Gastroesophageal sphincter (tissue), 4 donors: ENCODE measurements at regions not wholly inside any gene's neighbourhood (a gene's known extent, or its start where the extent isn't known, plus 50 kb on each side); places are given as distances from the start of the nearest gene placed in this dataset.
"Not testable (repeated sequence)": the region's sequence is repeated elsewhere in the genome, so short reads cannot be mapped to it uniquely, and the experiment has no call there.

Experiments
- ATAC-seq: fragments of 150-250 bp; one replicate; pipeline ENCODE4 v1.9.1; 2016; ENCODE audit warnings: mild to moderate bottlenecking, moderate library complexity
- H3K27ac ChIP-seq, 4 donors: fragments of 200-600 bp; sonication (generic) in 3 of 4; 1 replicate in 3 of 4; 2 replicates in 1 of 4; pipeline ENCODE4 v1.5.1; 2016 to 2019
- H3K27me3 ChIP-seq: fragments of 200-600 bp; sonication (generic); one replicate; pipeline ENCODE4 v1.5.1; 2019
- H3K36me3 ChIP-seq, 2 donors: fragments of 200-600 bp; sonication (generic); one replicate each; pipeline ENCODE4 v1.5.1; 2019; ENCODE audit warnings: control low read depth in 1 of 2
- H3K4me1 ChIP-seq, 3 donors: fragments of 200-600 bp; sonication (generic); 1 replicate in 2 of 3; 2 replicates in 1 of 3; pipeline ENCODE4 v1.5.1; 2016 to 2019; ENCODE audit warnings: control low read depth in 2 of 3
- H3K4me3 ChIP-seq, 2 donors: fragments of 200-600 bp; sonication (generic); one replicate each; pipeline ENCODE4 v1.5.1; 2019; ENCODE audit warnings: mild to moderate bottlenecking in 1 of 2, moderate library complexity in 1 of 2
- H3K9me3 ChIP-seq, 3 donors: fragments of 200-600 bp; sonication (generic); one replicate each; pipeline ENCODE4 v1.5.1; 2017 to 2019; ENCODE audit warnings: control low read depth in 2 of 3
- CTCF ChIP-seq, 4 experiments: fragments of 200-600 bp in 2 of 4; fragments of 450-650 bp in 2 of 4; sonication (generic) in 1 of 4; IDR thresholded peaks; one replicate each; pipeline ENCODE4 v1.5.1; 2017 to 2019; ENCODE audit warnings: antibody characterized with exemption in 4 of 4, mild to moderate bottlenecking in 2 of 4, moderate library complexity in 2 of 4
- EP300 ChIP-seq: sonication (generic); formaldehyde crosslinking; IDR thresholded peaks from one replicate; pipeline ENCODE4 v1.6.1; 2017; ENCODE audit warnings: antibody characterized with exemption, mild to moderate bottlenecking
- POLR2A ChIP-seq, 2 donors: fragments of 450-650 bp; IDR thresholded peaks; one replicate each; pipeline ENCODE4 v1.6.1; 2017; ENCODE audit warnings: antibody characterized with exemption in 2 of 2, mild to moderate bottlenecking in 2 of 2, moderate library complexity in 1 of 2
- POLR2AphosphoS5 ChIP-seq: sonication (generic); formaldehyde crosslinking; IDR thresholded peaks from one replicate; pipeline ENCODE4 v1.6.1; 2017; ENCODE audit warnings: antibody characterized with exemption
- WGBS, 2 donors: methylation state at CpG; one replicate each; pipeline ENCODE4 v1.1.5; 2018; ENCODE audit warnings: low coverage in 1 of 2; 5-methylcytosine and 5-hydroxymethylcytosine counted together

- Histone ChIP-seq H3K27ac (no peak overlapping the region), H3K27me3 (peaks cover 24% of the 10 kb centered on the region), H3K9me3 (peaks cover 0 to 24% (median 0%) of the 10 kb centered on the region in 3 donors), H3K4me3 (no peak overlapping the region), H3K36me3 (no peaks in the 10 kb centered on the region), H3K4me1 (no peaks in the 10 kb centered on the region)
- no peak for TF ChIP-seq CTCF (IDR thresholded peaks at IDR 0.05)
- no peak for TF ChIP-seq POLR2A (IDR thresholded peaks at IDR 0.05)
- no peak for TF ChIP-seq EP300
- no peak for TF ChIP-seq POLR2AphosphoS5
- ATAC-seq: no peak
- 17 to 31% methylated on average over 2 to 4 of the region's 5 CpGs for WGBS, 2 donors
These were observed 84.0 kb upstream of the TMEM132D start for GRCh38 chr12:129987841-129988240.

- no peak overlapping the region for H3K27ac ChIP-seq
- no peak for ATAC-seq
- TF ChIP-seq POLR2A (IDR thresholded peaks at IDR 0.05): no peak
- no peak for TF ChIP-seq POLR2AphosphoS5
- no peak for TF ChIP-seq CTCF (IDR thresholded peaks at IDR 0.05)
- TF ChIP-seq EP300: no peak
- H3K36me3 ChIP-seq: no peaks in the 10 kb centered on the region
- peaks cover 19% of the 10 kb centered on the region for H3K27me3 ChIP-seq
- H3K9me3 ChIP-seq: no peaks in the 10 kb centered on the region
- H3K4me1 ChIP-seq: no peaks in the 10 kb centered on the region
- WGBS, 2 donors: 86 to 91% methylated on average over 8 of the region's 8 CpGs
- H3K4me3 ChIP-seq: no peak overlapping the region
These were observed 90.8 kb upstream of the TMEM132D start for GRCh38 chr12:129994634-129995033.

GRCh38 chr12:129997239-129997638, 93.4 kb upstream of the TMEM132D start:
- ATAC-seq: no peak
- 29 to 54% methylated on average over 3 to 4 of the region's 5 CpGs for WGBS, 2 donors

GRCh38 chr12:130004310-130004877, 100.6 kb upstream of the TMEM132D start:
- H3K36me3 ChIP-seq, H3K9me3 ChIP-seq, H3K27ac ChIP-seq, ATAC-seq, H3K4me3 ChIP-seq, H3K4me1 ChIP-seq: not testable (repeated sequence)
- peaks cover 33% of the 10 kb centered on the region for H3K27me3 ChIP-seq
- 83 to 91% methylated on average over 3 of the region's 4 CpGs for WGBS, 2 donors

More at GRCh38 chr12:129997239-129997638, 93.4 kb upstream of the TMEM132D start:
- no peaks in the 10 kb centered on the region for H3K36me3 ChIP-seq
- H3K9me3 ChIP-seq: no peaks in the 10 kb centered on the region
- H3K27me3 ChIP-seq: peaks cover 19% of the 10 kb centered on the region
- H3K4me1 ChIP-seq: no peaks in the 10 kb centered on the region
- H3K27ac ChIP-seq: no peak overlapping the region
- no peak for TF ChIP-seq CTCF (IDR thresholded peaks at IDR 0.05)
- no peak for TF ChIP-seq POLR2A (IDR thresholded peaks at IDR 0.05)
- TF ChIP-seq EP300: no peak
- no peak for TF ChIP-seq POLR2AphosphoS5
- H3K4me3 ChIP-seq: no peak overlapping the region

GRCh38 chr12:130007771-130008170, 103.9 kb upstream of the TMEM132D start:
- Histone ChIP-seq H3K4me1 (no peaks in the 10 kb centered on the region), H3K36me3 (no peaks in the 10 kb centered on the region), H3K9me3 (peaks cover 0 to 4% (median 0%) of the 10 kb centered on the region in 3 donors), H3K27me3 (peaks cover 64% of the 10 kb centered on the region), H3K4me3 (no peak overlapping the region), H3K27ac (no peak overlapping the region)
- WGBS, 2 donors: 60 to 80% methylated on average over 1 to 2 of the region's 15 CpGs
- ATAC-seq: no peak
- TF ChIP-seq CTCF (IDR thresholded peaks at IDR 0.05): no peak
- TF ChIP-seq EP300: no peak
- TF ChIP-seq POLR2A (IDR thresholded peaks at IDR 0.05): no peak
- TF ChIP-seq POLR2AphosphoS5: no peak
